VCaP (cell line): ENCODE measurements at regions not wholly inside any gene's neighbourhood (a gene's known extent, or its start where the extent isn't known, plus 50 kb on each side); places are given as distances from the start of the nearest gene placed in this dataset.

Experiments used
- H3K27ac ChIP-seq: fragments of 450-650 bp; 2 replicates; pipeline ENCODE4 v1.5.1; 2017
- CTCF ChIP-seq: fragments of 450-650 bp; conservative IDR thresholded peaks from 2 replicates; pipeline ENCODE4 v1.5.1; 2017; ENCODE audit warnings: mild to moderate bottlenecking, moderate library complexity

- H3K27ac ChIP-seq = no peak overlapping the region
- TF ChIP-seq CTCF = no peak
These were observed 326.1 kb downstream of the PIK3C3 start for GRCh38 chr18:42281124-42281523.

- H3K27ac ChIP-seq = no peak overlapping the region
- no peak for TF ChIP-seq CTCF
These were observed 326.8 kb downstream of the PIK3C3 start for GRCh38 chr18:42281851-42282250.

- no peak overlapping the region for H3K27ac ChIP-seq
- no peak for TF ChIP-seq CTCF
These were observed 332.0 kb downstream of the PIK3C3 start for GRCh38 chr18:42287047-42287446.

- TF ChIP-seq CTCF = no peak
- no peak overlapping the region for H3K27ac ChIP-seq
These were observed 333.1 kb downstream of the PIK3C3 start for GRCh38 chr18:42288129-42288528.

GRCh38 chr18:42289526-42289925, 334.5 kb downstream of the PIK3C3 start:
- TF ChIP-seq CTCF = no peak
- H3K27ac ChIP-seq = no peak overlapping the region

GRCh38 chr18:42290318-42291307, 335.6 kb downstream of the PIK3C3 start:
- no peak for TF ChIP-seq CTCF

GRCh38 chr18:42292654-42293053, 337.6 kb downstream of the PIK3C3 start:
- TF ChIP-seq CTCF = no peak

More at GRCh38 chr18:42290318-42291307, 335.6 kb downstream of the PIK3C3 start:
- no peak overlapping the region for H3K27ac ChIP-seq

More at GRCh38 chr18:42292654-42293053, 337.6 kb downstream of the PIK3C3 start:
- H3K27ac ChIP-seq = no peak overlapping the region
